ENCODE measurements at regions not wholly inside any gene's neighbourhood (a gene's known extent, or its start where the extent isn't known, plus 50 kb on each side); places are given as distances from the start of the nearest gene placed in this dataset.

DNA sequence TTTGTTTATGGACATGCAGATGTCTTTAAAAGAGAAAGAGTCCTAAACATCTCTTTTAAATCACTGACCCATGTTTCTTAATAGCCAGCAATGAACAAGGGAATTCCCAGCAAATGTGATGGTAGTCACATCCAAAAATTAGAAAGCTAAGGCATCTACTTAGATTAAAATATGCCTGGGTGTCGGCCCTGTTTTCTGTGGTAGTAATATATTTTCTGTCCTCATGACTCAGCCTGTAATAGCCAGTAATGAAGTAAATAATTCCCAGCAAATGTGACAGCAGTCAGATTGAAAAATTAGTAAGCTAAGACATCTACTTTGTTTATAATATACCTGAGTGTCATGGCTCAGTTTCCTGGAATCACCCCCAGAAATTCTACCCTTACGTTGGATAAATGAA is 60.6 kb upstream of the MYRIP start:
- no peak for DNase-seq (ENCODE audit: low read depth in 2 of 2)

DNA sequence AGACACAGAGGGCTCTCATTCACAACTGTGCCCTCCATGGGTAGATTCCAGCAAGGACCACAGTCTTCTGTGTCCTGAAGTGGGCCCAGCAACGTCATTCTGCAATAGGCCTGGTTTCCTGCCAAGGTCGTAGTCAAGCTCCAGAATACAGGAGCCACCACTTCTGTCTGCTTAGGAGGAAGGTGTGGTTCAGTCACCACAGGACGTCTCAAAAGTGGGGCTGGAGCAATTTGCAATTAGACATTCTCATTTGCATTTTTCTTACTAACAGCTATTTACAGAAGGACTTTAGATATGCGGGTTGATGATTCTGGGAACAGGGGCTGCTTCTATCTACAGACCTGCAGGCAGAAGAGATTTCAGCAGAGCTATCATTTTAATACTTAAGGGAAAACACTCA is 58.7 kb upstream of the MYRIP start:
- no peak for DNase-seq (ENCODE audit: low read depth in 2 of 2)

- DNase-seq (ENCODE audit: low read depth in 2 of 2): no peak
Measured at GRCh38 chr3:39751286-39751685, 58.1 kb upstream of the MYRIP start.

GRCh38 chr3:39752019-39752637 is 57.3 kb upstream of the MYRIP start:
- DNase-seq (ENCODE audit: low read depth in 2 of 2): no peak

DNA sequence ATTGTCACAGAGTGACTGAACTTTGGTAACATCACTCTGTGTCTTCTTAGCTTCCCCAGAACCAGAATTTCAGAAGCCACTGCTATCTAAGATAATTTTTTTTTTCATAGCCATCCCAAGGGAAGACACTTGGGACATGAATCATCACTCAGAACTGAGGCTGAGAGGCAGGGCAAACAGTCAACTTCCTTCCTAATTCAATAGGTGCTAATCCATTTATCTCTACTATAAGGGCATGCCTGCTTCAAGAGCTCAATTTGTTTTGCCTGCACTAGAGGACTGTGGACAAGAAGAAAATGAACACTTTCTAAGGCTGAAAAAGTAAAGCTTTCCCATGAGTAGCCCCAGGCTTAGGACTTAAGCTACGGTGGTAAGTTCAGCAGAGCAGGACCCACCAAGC is 56.7 kb upstream of the MYRIP start:
- DNase-seq (ENCODE audit: low read depth in 2 of 2): no peak

DNA sequence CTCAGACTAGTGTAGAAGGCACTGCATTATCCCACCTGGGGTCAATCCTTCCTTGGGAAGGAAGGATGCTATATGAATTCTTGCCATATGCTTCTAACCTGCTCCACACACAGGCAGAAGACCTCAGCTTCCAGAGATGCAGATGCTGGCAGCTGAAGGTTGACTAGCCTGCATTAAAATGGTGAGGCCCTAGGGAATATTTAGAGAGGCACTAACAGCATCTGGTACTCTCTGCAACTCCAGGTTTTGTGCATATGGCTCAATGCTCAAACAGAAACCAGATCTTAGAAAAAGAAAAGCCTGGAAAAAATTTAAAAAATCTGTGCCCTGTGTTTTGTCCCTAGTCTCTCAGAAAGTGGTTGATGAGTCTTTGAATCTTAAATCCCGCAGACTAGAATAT is 56.0 kb upstream of the MYRIP start:
- DNase-seq (ENCODE audit: low read depth in 2 of 2): no peak

GRCh38 chr3:39754549-39754948 is 54.9 kb upstream of the MYRIP start:
- DNase-seq (ENCODE audit: low read depth in 2 of 2): no peak

DNA sequence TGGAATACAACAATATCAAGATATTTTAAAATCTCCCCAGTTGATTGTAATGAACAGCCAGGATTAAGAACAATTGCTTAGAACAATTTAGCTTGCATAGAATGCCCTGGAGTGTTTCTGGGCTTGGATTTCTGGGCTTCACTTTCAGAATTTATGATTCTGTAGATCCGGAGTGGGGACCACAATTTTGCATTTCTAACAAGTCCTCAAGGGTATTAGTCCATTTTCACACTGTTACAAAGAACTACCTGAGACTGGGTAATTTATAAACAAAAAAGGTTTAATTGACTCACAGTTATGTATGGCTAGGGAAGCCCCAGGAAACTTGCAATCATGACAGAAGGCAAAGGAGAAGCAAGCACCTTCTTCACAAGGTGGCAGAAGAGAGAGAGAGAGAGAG is 54.3 kb upstream of the MYRIP start:
- no peak for DNase-seq (ENCODE audit: low read depth in 2 of 2)

DNA sequence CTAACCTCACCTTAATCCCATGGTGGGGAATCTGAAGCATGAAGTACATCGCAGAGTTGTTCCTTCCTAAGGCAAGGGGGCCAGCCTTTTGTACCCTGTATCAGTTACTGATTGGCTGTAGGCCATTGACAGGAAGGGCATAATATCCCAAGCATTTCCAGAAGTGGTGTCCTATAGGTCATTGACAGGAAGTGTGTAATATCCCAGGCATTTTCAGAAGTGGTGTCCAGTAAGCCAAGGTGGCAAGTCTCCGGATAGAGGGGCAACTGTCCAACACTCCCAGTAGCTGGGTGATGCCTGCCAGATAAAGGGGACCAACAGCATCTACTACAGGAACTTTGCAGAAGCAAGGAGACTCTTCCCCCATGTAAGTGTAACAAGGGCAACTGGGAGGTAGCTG is 52.1 kb upstream of the MYRIP start:
- DNase-seq (ENCODE audit: low read depth in 2 of 2): no peak
